Activated CD4-positive, alpha-beta T cell treated with anti-CD3 and anti-CD28 coated beads for 24 hours (primary cell): ENCODE measurements at regions not wholly inside any gene's neighbourhood (a gene's known extent, or its start where the extent isn't known, plus 50 kb on each side); places are given as distances from the start of the nearest gene placed in this dataset.

ENCODE experiments used
- DNase-seq, 2 donors: peaks; one replicate each; pipeline ENCODE4 v3.0.0-alpha.2; 2020; ENCODE audit warnings: low read depth in 2 of 2

- DNase-seq: no peak
Observed at GRCh38 chr10:78272329-78272728, 238.7 kb downstream of the RPS24 start.

GRCh38 chr10:78274491-78274890 is 240.8 kb downstream of the RPS24 start:
- DNase-seq: no peak

GRCh38 chr10:78276139-78276538 is 242.5 kb downstream of the RPS24 start:
- no peak for DNase-seq

GRCh38 chr10:78277314-78278057 is 243.8 kb downstream of the RPS24 start:
- DNase-seq: no peak

- DNase-seq: no peak
Observed at GRCh38 chr10:78278058-78278404, 244.4 kb downstream of the RPS24 start.

GRCh38 chr10:78279756-78280155 is 246.1 kb downstream of the RPS24 start:
- DNase-seq: no peak

GRCh38 chr10:78280604-78281003 is 246.9 kb downstream of the RPS24 start:
- no peak for DNase-seq

- no peak for DNase-seq
Observed at GRCh38 chr10:78281627-78282026, 248.0 kb downstream of the RPS24 start.

- no peak for DNase-seq
Observed at GRCh38 chr10:78283069-78283682, 249.5 kb downstream of the RPS24 start.

- no peak for DNase-seq
Observed at GRCh38 chr10:78284381-78284780, 250.7 kb downstream of the RPS24 start.

- DNase-seq: no peak
Observed at GRCh38 chr10:78285226-78285625, 251.6 kb downstream of the RPS24 start.

- DNase-seq: no peak
Observed at GRCh38 chr10:78286186-78286585, 252.5 kb downstream of the RPS24 start.

GRCh38 chr10:78286668-78287067 is 253.0 kb downstream of the RPS24 start:
- DNase-seq: no peak

- DNase-seq: no peak
Observed at GRCh38 chr10:78287618-78288017, 254.0 kb downstream of the RPS24 start.

GRCh38 chr10:78288663-78289062 is 255.0 kb downstream of the RPS24 start:
- DNase-seq: no peak

- no peak for DNase-seq
Observed at GRCh38 chr10:78290131-78290750, 256.6 kb downstream of the RPS24 start.

- no peak for DNase-seq
Observed at GRCh38 chr10:78291722-78292121, 258.1 kb downstream of the RPS24 start.

GRCh38 chr10:78292250-78292981 is 258.8 kb downstream of the RPS24 start:
- no peak for DNase-seq

GRCh38 chr10:78292982-78293865 is 259.6 kb downstream of the RPS24 start:
- DNase-seq: no peak

GRCh38 chr10:78295242-78295641 is 261.6 kb downstream of the RPS24 start:
- DNase-seq: no peak

GRCh38 chr10:78296785-78297184 is 263.1 kb downstream of the RPS24 start:
- DNase-seq: no peak

GRCh38 chr10:78297997-78298396 is 264.3 kb downstream of the RPS24 start:
- no peak for DNase-seq
